ENCODE measurements at regions not wholly inside any gene's neighbourhood (a gene's known extent, or its start where the extent isn't known, plus 50 kb on each side); places are given as distances from the start of the nearest gene placed in this dataset.
A peak's percentile ranks its signal among the peaks of the same experiment; 100 is the strongest.

DNA sequence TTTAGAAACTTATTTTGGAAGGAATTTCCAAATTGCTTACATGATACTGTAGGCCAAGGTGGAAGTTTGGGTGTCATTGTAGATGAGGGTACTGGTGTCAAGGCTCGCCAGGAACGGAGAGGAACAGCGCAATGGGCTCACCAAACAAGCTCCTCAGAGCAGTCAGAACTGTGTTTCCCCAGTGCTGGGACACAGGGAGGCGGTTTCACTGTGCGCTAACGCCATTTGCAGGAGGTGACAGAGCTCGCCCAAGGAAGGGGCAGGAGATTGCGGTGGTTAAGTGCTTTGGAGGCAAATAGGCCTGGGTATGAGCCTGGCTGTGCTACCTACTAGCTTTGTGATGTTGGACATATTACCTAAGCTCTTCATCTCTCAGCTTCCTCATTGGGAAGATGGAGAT is 57.3 kb downstream of the HHEX start:
- no peak for DNase-seq

DNA sequence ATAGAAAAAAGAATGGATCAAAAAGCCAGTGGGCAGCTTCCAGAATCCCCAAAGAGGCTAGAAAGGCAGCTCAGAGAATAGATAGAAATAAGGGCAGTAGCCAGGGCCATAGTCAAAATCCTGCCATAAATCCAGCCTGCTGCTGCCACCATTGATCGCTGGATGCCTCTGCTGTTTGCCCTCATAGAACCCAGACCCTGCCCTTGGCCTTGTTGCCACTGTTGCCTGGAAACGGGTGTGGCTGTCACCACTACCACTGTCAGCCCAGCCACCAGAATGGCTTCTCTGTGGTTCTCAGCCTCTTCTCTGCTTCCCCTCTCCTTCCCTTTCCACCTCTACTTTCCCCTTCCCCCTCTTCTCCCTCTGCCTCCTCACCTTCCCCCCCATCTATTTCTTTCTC is 57.8 kb downstream of the HHEX start:
- DNase-seq = no peak

DNA sequence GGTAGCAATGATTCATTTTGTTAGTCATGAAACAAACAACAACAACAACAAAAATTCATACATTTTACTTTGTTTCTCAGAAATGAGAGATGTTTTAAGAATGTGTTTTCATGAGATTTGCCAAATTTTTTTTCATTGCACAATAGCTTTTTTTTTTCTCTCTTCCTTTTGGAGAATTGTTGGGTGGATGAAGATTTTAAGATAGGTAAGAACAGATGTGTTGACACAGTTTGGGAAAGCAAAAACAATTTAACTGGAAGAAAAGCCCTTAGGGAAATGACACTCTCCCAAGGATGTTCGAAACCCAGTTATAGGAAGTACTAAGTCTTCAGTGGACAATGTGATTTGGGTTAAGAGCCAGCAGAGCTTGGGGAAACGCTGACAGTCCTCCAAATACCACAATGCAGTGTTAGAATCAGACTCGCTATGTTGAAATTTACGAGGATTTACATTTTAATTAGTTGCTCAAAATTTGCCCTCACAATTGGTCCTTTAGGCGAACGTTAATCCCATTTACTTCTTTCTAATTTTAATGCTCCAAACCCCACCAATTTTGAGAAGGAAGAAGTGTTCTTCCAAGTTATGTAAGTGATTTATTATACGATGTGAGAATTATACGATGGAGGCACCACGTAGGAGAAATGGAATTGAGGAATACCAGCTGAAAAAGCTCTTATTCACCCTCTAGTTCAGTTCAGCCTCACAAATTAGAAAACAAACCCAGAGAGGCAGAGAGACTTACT is 61.2 kb downstream of the HHEX start:
- no peak for DNase-seq

DNA sequence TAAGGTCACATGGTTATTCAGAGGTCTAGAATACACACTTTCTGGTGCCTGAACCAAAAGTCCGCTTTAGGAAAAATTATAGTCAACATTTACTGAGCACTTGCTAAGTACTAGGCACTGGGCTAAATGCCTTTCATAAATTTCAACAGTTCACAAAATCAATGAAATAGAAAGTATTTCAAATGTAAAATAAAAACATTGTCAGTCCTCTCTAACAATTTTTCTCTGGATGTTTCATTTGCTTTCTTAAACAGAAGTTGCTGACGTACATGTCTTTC is 61.7 kb downstream of the HHEX start:
- DNase-seq = no peak

DNA sequence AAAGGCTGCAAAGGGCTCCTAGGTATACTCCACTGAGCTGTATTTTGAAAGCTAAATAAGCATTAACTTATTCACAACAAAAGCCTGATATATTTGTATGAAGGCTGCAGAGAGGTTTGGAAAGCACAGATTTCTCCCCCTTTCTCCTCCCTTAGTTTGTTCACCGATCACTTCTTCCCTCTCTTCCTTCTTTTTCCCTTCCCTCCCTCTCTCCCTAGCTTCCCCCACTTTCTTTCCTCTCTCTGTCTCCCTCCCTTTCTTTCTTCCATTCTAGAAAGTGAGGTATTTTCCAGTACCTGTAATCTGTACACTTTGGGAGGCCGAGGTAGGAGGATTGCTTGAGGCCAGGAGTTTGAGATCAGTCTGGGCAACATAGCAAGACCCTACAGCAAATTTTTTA is 62.1 kb downstream of the HHEX start:
- no peak for DNase-seq

DNA sequence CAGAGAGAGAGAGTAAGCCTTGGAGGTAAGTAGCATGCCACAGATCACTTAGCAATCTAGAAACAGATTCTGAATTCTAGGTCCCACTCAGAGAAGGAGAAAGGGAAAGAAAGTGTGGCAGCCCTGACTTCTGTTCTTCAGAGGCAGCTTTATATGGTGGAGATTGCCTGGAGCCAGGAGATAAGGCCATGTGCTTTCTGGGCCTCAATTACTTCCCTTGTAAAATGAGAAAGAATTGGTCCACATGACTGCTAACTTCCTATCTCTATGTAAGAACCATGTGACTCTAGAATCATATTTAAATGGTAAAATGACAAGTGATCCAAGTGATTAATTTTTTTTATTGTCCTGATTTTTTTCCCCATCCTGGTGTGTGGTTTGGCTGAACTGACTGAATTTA is 64.1 kb downstream of the HHEX start:
- DNase-seq = no peak

DNA sequence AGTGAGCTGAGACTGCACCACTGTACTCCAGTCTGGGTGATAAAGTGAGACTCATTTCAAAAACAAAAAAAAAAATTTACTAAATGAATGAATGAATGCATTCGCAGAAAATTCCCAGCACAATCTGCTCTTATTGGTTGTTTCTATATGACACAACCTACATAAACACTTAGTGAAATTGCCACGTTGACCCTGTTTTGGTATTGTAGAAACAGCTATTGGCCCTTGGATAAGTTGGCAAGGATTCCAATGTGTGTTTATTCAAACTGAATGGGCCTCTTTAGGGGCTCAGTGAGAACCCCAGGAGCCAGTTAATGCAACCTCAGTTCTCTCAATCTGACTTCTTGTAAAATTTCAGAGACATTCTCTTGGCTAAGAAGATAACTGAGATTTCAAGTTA is 66.0 kb downstream of the HHEX start:
- no peak for DNase-seq

DNA sequence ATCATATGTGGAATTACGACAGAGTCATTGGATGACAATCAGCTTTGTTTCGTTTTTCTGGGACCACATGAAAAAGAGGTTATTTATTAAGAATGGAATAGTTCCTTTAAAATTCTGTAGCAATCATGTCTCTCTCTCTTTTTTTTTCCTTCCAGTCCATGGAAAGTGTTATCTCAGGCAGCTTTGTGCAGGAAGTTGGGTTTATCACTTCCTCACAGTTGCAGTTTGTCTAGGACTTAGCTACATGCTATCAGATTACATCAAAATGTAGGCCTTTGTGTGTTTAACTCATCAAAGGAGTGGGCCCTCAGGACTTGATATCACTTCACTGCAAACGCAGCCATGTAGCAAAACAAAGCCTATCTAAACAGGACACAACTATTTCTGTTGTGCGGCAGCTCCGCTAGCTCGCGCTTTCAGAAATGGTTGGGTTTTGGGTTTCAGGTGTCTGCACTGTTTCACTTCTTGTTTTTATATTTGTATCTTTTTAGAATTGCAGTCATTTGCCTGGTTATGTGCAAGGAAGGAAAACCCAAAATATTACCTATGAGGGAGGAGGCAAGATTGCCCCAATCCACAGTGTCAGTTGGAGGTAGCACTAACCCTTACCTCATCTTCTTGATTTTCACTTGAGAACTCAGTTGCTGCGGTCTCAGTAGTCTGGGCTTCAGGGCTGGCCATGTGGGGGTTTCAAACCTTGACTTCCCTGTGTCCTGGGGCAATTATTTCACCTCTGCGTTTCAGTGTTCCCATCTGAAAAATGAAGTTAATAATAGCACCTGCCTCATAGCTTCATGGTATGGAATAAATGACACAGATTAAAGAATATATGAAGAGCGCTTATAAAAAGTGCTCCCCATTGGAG is 66.7 kb downstream of the HHEX start:
- DNase-seq = no peak

DNA sequence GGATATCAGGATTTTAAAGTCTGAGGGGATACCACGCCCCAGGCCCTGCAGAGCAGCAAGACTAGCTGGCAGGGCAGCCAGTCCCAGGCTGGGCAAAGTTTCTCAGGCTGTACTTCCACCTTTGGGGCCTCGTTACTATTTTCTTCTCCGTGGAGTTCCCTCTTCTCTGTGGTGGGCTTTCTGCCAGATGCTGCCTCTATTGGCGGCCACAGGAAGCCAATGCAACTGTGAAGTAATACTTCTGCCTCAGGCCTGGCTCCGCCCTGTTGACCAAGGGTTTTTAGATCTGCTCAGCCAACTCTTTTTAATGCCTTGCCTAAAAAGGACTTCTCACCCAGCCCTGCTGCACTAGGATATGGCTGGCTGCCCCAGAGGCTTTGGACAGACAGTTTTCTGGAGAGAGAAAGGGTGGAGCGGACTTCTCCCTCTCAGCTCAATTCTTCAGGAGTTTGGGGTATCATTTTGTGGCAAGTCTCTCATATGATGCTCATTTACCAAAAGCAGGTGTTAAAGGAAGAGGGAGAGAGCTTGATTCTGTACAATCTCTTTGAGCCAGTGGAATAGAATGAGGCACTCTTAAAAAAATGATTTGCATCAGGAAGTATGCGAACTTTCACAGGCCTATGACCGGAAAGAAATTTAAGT is 67.4 kb downstream of the HHEX start:
- peak; percentile 46 for DNase-seq

DNA sequence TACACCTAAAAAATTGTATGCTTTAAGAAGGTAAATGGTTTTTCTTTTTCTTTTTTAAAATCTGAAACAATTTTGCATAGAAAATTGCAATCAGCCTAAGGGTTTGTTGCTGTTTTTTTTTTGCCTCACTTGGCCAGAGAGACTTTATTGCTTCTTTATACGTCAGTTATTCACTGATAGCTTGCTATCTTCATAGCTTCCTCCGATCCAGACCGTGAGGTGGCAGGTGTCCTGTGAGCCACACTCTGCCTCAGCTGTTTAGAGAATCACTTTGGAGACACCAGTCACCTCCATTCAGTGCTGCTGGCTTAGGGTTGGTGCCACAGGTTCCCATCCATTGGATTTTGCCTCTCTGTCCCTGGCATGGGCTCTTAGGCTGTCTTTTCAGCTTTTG is 68.0 kb downstream of the HHEX start:
- DNase-seq = no peak

DNA sequence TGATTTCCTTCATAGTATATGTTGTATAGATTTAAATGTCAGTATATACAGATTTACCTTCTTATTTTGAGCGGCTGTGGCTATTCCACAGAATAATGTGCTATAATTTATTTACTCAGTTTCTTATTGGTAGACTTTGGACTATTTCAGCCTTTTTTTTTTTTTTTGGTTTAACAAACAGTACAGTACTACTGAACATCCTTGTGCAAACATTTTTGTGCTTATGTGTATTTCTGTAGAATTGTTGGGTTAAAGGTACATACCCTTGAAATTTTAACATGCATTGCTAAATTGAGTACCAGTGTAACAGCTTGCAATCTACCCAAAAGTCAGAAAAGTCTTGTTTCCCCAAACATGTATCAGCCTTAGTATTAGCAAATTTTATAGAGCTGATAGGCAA is 68.8 kb downstream of the HHEX start:
- DNase-seq = no peak

DNA sequence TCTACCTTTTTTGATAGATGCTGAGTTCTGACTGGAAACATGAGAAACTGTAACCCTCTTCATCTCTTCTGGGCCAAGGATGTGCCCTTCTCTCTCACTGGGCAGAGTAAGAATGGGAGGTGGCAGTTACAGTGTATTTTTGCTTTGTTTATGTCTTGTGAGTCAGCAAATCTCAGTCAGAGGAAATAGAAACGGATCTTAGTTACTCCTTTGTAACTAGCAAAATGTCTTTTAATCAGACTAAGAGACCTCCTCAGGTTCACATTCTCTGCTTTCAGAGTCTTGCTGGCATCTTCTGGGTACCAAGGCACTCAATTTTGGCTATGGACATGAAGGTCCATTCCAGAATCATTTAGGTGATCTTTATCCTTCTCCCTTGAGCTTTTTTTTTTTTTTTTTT is 70.9 kb downstream of the HHEX start:
- DNase-seq = peak; percentile 3

DNA sequence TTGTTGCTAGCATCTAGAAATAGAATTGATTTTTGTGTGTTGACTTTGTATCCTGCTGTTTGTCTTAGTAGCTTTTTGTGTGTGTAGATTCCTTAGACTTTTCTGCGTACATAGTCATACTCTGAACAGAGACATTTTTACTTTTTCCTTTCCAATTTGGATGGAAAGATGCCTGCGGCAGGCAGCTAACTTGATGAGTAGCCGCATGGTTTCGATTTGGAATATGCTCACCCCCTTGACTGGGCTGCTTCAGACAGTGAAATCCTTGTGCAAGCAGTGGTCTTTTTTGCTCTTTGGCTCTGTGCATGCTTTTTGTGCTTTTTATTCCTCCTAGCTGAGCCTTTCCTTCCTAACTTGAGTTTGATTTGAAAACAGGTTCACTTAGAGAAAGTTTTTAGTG is 71.8 kb downstream of the HHEX start:
- DNase-seq = no peak

DNA sequence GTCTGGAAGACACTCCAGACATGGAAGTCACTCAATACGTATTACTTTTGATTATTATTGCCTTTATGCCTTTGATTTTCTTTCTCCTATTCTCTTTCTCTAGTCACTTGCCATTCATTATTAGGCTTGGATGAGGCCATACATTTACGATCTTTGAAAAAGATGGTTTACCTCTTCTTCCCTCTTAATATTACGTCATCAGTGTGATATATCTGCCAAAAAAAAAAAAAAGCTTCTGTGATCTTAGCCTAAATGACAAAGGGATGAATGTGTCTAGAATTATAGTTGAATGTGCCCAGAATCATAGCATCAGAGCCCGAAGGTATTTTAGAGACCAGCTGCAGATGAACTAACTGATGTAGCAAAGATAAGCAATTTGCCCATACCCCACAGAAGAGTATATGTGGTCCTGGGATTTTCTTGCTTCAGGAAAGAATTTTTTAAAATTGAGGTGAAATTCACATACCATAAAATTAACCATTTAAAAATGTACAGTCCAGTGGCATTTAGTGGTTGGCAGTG is 73.9 kb downstream of the HHEX start:
- no peak for DNase-seq

DNA sequence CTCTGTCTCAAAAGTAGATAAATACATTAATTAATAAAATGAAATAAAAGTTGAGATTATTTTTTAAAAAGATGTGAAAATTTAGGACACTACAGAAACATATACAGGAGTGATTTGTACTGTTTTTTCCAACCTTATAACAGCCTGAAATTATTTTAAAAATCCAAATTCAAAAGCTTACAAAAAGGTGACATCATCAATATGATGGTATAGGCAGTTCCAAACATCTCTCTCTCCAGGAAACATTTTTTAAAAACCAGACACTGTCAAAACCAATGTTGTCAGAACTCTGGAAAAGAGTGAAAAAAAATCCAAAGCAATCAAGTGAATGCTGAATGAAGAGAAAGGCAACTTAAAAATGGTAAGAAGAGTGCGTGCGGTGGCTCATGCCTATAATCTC is 76.7 kb downstream of the HHEX start:
- DNase-seq = no peak

DNA sequence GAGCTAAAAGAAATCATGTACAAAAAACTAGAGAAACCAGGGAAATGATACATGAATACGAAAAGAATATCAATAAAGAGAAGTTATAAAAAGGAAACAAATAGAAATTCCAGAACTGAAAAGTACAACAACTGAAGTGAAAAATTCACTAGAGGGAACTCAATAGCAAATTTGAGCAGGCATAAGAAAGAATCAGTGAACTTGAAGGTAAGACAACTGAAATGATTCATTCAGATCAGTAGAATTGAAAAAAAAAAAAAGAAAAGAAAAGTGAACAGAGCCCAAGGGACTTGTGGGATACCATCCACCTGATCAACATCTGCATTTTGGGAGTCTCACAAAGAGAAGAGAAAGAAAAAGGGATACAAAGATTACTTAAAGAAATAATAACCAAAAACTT is 78.3 kb downstream of the HHEX start:
- no peak for DNase-seq

DNA sequence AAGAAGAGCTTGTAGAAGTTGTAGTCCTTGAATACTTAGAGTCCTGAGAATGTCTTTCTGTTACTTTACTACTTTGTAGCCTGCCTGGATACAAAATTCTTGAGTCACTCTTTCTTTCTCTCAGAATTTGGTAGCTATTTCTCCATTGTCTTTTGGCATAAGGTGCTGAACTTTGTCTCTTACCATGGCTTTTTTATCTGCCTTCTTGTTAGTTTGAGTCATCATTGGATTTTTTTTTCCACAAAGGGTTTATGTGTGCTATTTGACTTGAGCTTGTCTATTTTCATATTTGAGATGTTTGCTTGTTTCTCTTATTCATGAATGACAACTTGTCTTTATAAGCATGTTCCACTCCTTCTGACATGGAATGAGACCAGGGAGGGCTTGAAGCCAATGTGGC is 74.5 kb upstream of the EXOC6 start:
- DNase-seq = no peak

DNA sequence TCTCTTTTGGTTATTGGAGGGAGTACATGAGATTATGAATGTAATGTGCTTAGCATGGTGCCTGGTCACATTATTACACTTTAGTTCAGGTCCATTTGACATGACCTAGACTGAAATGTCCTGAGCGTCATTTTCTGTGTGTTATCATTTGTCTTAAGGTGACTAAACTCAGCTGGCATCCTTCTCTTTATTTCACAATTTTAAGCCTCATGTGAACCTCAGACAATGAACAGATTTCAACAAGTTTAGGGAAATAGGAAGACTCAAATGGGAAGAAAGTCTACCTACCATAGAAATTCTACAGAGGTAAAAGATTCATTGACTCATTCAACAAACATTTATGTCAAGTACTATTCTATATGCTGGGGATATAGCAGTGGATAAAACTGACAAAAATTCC is 70.2 kb upstream of the EXOC6 start:
- DNase-seq = no peak

DNA sequence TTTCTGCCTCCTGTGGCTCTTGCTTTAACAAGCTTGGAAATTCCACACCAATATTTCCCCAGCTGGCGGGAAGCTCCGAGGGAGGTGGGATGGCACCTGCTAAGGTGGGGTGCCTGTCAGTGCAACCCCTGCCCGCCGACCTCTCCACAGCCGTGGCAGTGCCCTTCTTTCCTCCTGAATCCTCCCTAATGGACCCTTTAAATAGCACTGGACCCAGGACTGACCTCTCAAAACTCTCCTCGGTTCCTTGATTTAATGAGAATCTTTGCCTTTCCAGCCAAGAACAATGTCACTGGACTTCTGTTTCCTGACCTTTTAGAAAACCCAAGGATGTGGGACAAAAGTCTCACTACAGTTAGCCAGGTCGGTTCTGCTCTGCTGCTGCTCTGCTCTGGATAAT is 63.2 kb upstream of the EXOC6 start:
- no peak for DNase-seq

DNA sequence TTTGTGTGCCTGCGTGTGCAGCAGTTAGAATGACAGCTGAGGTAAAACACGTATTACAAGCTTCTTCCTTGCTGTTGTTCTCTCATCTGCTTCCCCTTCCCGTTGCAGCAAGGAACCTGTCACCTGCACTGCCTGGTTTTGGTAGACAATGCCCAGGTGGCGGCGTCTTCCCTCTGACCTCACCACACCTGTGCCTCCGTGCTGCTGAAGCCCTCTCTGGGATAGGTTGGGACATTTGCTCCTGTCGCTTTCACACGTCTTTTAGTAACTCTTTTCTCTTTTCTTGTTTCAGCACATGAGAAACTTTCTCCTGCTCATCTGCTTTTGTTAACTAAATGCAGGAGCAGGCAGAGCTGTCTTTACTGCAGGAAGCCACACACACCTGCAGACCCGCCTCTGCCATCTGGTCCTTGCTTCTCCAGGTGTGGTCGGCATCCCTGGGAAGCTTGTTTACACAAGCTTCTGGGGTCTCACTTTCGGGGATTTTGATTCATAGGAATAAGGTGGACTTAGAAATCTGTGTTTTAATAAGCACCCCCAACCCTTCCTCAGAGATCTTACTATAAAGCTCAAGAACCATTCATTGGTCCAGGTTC is 60.7 kb upstream of the EXOC6 start:
- no peak for DNase-seq

DNA sequence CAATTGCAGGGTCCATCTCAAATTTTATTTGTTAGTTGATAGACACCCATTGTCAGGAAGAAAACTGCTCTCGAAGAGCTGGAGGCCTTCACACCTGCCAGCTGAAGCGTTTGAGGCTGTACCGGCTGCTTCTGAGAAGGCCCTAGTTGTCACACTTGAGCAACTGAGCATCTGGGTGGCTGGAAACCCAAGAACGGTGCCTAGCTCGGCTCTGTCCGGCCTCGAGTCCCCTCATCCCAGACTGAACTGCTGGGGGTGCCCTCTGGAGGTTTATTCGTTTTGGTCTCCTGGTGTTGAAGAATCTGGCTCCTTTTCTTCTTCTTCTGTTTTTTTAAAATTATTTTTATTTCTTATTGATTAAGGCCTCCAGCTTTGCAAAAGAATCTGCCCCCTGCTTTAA is 59.3 kb upstream of the EXOC6 start:
- no peak for DNase-seq

DNA sequence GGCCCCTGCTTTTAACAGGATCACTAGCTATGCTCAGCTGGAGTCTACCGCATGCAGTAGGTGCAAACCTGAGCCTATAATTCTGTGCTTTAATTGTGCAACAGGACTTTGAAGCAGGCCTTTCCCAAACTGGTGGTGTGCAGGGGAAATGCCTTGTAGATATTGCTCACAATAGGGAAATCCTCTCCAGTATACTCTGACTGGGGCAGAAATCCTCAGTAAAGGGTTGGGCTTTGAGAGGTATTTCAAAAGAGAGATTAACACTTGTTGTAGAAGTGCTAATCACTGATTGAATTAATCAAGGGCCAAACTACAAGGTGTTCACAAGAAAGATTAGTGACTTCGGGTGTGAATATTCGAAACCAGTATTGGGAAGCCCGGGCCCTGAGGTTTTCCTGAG is 58.5 kb upstream of the EXOC6 start:
- DNase-seq = no peak

DNA sequence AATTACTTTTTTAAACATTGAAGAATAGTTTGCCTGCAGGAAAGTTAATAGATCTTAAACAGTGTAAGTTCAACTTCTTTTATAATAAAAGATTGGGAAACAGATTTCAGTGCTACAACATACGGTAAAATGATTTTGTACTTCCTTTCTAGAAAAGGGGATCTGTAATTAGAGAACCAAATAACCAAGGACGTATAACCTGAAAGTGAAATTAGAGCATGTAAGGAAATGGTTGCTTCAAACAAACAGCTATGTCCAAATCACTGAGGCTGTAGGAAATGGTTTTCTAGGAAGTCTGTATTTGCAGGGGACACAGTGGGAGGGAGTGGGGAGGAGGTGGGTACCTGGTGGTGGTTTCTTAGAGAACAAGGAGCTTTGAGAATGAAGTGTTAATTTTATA is 57.9 kb upstream of the EXOC6 start:
- DNase-seq = no peak

DNA sequence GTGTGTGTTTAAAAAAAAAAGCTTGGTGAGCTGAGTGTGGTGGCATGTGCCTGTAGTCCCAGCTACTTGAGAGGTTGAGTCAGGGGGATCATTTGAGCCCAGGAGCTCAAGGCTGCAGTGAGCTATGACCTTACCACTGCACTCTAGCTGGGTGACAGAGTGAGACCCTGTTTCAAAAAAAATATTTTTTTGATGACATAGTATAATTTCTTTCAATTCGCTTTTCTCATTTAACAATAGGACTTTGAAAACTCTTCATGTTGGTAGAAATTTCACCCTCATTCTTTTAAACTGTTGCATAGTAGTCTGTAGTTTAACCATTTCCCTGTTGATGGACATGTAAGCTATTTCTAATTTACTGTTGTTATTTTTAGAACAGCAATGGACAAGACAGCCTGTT is 55.7 kb upstream of the EXOC6 start:
- DNase-seq = no peak

Measured in fibroblast of skin of right biceps (primary cell).